Vagina (tissue), 2 donors: ENCODE measurements at regions not wholly inside any gene's neighbourhood (a gene's known extent, or its start where the extent isn't known, plus 50 kb on each side); places are given as distances from the start of the nearest gene placed in this dataset.

ENCODE experiments used
- DNase-seq, 2 donors: peaks; one replicate each; pipeline ENCODE4 v3.0.0-alpha.2; 2017; ENCODE audit errors: extremely low spot score in 2 of 2
- H3K27ac ChIP-seq: fragments of 200-600 bp; sonication (generic); one replicate; pipeline ENCODE4 v1.5.1; 2019
- H3K27me3 ChIP-seq: fragments of 200-600 bp; sonication (generic); one replicate; pipeline ENCODE4 v1.5.1; 2019
- H3K36me3 ChIP-seq, 2 donors: fragments of 200-600 bp; sonication (generic); one replicate each; pipeline ENCODE4 v1.5.1; 2017 to 2019
- H3K4me1 ChIP-seq: fragments of 200-600 bp; sonication (generic); one replicate; pipeline ENCODE4 v1.5.1; 2019
- H3K4me3 ChIP-seq, 2 donors: fragments of 200-600 bp; sonication (generic); 1 replicate in 1 of 2; 2 replicates in 1 of 2; pipeline ENCODE4 v1.5.1; 2016 to 2019
- H3K9me3 ChIP-seq: fragments of 200-600 bp; sonication (generic); one replicate; pipeline ENCODE4 v1.5.1; 2019
- POLR2A ChIP-seq, 2 donors: fragments of 450-650 bp; IDR thresholded peaks; one replicate each; pipeline ENCODE4 v1.6.1; 2017; ENCODE audit warnings: antibody characterized with exemption in 2 of 2, mild to moderate bottlenecking in 2 of 2, moderate library complexity in 2 of 2
- POLR2AphosphoS5 ChIP-seq, 2 donors: sonication (generic); formaldehyde crosslinking; IDR thresholded peaks; one replicate each; pipeline ENCODE4 v1.9.0; 2017; ENCODE audit warnings: antibody characterized with exemption in 2 of 2, mild to moderate bottlenecking in 2 of 2, low read depth in 1 of 2; ENCODE audit not compliant: insufficient read depth in 1 of 2
- intact Hi-C: fragments of 100-400 bp; cut with DNase I; formaldehyde crosslinking; loops from one replicate; pipeline ENCODE4 v1.15.1; 2023
- TF ChIP-seq, protein P1 (sequence below), 3 experiments: fragments of 450-650 bp in 2 of 3; fragments of 200-600 bp in 1 of 3; sonication (generic) in 1 of 3; IDR thresholded peaks; one replicate each; pipeline ENCODE4 v1.5.1; 2017 to 2019; ENCODE audit warnings: antibody characterized with exemption in 3 of 3, mild to moderate bottlenecking in 2 of 3, moderate library complexity in 2 of 3

DNA sequence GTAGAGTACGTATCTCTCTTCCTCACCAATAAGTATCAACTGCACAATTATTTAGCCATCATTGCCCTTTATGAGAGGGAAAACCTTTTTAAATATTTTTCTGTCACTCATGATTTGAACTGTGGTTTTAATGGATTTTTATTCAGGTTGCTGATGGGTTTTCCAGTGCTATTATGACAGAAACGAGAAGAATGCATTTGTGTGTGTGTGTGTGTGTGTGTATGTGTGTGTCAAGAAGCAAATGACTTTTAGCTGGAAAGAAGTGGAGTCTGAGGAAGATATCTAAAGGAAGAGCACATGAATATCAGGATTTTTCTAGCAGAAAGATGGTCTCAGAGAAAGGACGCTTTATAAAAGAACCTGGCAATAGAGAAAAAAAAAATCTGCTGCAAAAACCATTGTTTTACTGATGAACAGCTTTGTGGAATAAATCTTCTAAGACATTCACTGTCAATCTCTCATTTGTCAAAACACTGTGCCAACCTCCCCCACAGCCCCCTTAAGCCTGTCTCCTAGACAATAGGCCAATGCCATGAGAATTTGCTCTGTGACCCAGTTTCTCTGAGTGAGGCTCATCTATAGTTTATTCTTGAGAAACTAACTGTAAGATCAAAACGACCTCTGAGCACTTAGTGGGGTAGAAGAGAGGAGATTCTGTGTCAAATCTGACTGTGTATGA is 417.7 kb downstream of the FLRT2 start:
- intact Hi-C loops = no loop called here
- Histone ChIP-seq H3K27me3 (no peaks in the 10 kb centered on the region), H3K27ac (no peak overlapping the region), H3K4me3 (no peak overlapping the region), H3K36me3 (no peaks in the 10 kb centered on the region), H3K9me3 (no peaks in the 10 kb centered on the region), H3K4me1 (no peaks in the 10 kb centered on the region)
- TF ChIP-seq POLR2A (IDR thresholded peaks at IDR 0.05) (no peak), POLR2AphosphoS5 (IDR thresholded peaks at IDR 0.05; ENCODE audit: insufficient read depth in 1 of 2, low read depth in 1 of 2) (no peak)
- no peak for DNase-seq

- TF ChIP-seq, protein P1, sequence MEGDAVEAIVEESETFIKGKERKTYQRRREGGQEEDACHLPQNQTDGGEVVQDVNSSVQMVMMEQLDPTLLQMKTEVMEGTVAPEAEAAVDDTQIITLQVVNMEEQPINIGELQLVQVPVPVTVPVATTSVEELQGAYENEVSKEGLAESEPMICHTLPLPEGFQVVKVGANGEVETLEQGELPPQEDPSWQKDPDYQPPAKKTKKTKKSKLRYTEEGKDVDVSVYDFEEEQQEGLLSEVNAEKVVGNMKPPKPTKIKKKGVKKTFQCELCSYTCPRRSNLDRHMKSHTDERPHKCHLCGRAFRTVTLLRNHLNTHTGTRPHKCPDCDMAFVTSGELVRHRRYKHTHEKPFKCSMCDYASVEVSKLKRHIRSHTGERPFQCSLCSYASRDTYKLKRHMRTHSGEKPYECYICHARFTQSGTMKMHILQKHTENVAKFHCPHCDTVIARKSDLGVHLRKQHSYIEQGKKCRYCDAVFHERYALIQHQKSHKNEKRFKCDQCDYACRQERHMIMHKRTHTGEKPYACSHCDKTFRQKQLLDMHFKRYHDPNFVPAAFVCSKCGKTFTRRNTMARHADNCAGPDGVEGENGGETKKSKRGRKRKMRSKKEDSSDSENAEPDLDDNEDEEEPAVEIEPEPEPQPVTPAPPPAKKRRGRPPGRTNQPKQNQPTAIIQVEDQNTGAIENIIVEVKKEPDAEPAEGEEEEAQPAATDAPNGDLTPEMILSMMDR (IDR thresholded peaks at IDR 0.05) = no peak
- TF ChIP-seq POLR2A (IDR thresholded peaks at IDR 0.05) = no peak
- no peak for TF ChIP-seq POLR2AphosphoS5 (IDR thresholded peaks at IDR 0.05; ENCODE audit: insufficient read depth in 1 of 2, low read depth in 1 of 2)
- Histone ChIP-seq H3K27me3 (no peaks in the 10 kb centered on the region), H3K4me1 (no peaks in the 10 kb centered on the region), H3K4me3 (no peak overlapping the region), H3K36me3 (no peaks in the 10 kb centered on the region), H3K9me3 (no peaks in the 10 kb centered on the region), H3K27ac (no peak overlapping the region)
- intact Hi-C loops = no loop called here
- no peak for DNase-seq
Observed at GRCh38 chr14:85943192-85943591, 413.2 kb downstream of the FLRT2 start.

- Histone ChIP-seq H3K4me3 (peak overlapping the region; percentile 1 to 37), H3K27me3 (no peaks in the 10 kb centered on the region), H3K36me3 (no peaks in the 10 kb centered on the region), H3K9me3 (no peaks in the 10 kb centered on the region), H3K4me1 (no peaks in the 10 kb centered on the region), H3K27ac (no peak overlapping the region)
- no peak for DNase-seq
- intact Hi-C loops = no loop called here
- no peak for TF ChIP-seq POLR2A (IDR thresholded peaks at IDR 0.05)
- TF ChIP-seq, protein P1 (IDR thresholded peaks at IDR 0.05) = no peak
- no peak for TF ChIP-seq POLR2AphosphoS5 (IDR thresholded peaks at IDR 0.05; ENCODE audit: insufficient read depth in 1 of 2, low read depth in 1 of 2)
Observed at GRCh38 chr14:85934886-85935254, 404.9 kb downstream of the FLRT2 start.

- intact Hi-C loops = no loop called here
- Histone ChIP-seq H3K4me1 (no peaks in the 10 kb centered on the region), H3K4me3 (peak overlapping the region; percentile 1 to 37), H3K27ac (no peak overlapping the region), H3K9me3 (no peaks in the 10 kb centered on the region), H3K36me3 (no peaks in the 10 kb centered on the region), H3K27me3 (no peaks in the 10 kb centered on the region)
- no peak for TF ChIP-seq POLR2AphosphoS5 (IDR thresholded peaks at IDR 0.05; ENCODE audit: insufficient read depth in 1 of 2, low read depth in 1 of 2)
- TF ChIP-seq POLR2A (IDR thresholded peaks at IDR 0.05) = no peak
- TF ChIP-seq, protein P1 (IDR thresholded peaks at IDR 0.05) = no peak
- DNase-seq = no peak
Observed at GRCh38 chr14:85934123-85934885, 404.4 kb downstream of the FLRT2 start.

DNA sequence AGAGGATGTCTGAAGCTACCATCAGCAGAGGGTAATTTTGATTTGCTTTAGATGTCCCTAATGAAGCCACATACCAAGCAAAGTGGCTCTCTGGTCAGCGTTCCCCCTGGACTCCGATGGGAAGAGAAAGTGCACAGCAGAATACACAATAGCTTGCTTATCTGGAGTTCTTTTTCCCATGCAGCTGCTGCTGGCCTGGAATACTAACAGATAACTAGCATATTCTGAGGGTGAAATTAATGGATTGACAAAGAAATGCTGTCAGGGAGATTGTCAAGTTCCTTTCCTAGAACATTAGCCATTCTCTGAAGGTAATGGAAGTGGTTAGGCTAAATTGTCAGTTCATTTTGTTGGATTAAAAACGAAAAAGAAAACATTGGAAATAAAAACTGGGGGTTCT is 391.3 kb downstream of the FLRT2 start:
- TF ChIP-seq, protein P1 (IDR thresholded peaks at IDR 0.05) = no peak
- TF ChIP-seq POLR2AphosphoS5 (IDR thresholded peaks at IDR 0.05; ENCODE audit: insufficient read depth in 1 of 2, low read depth in 1 of 2) = no peak
- TF ChIP-seq POLR2A (IDR thresholded peaks at IDR 0.05) = no peak
- Histone ChIP-seq H3K36me3 (no peaks in the 10 kb centered on the region), H3K27ac (no peak overlapping the region), H3K4me1 (no peaks in the 10 kb centered on the region), H3K27me3 (no peaks in the 10 kb centered on the region), H3K4me3 (no peak overlapping the region), H3K9me3 (no peaks in the 10 kb centered on the region)
- DNase-seq = no peak
- intact Hi-C loops = no loop called here
